ACC112 (cell line): ENCODE measurements at regions not wholly inside any gene's neighbourhood (a gene's known extent, or its start where the extent isn't known, plus 50 kb on each side); places are given as distances from the start of the nearest gene placed in this dataset.
"Not testable (repeated sequence)": the region's sequence is repeated elsewhere in the genome, so short reads cannot be mapped to it uniquely, and the experiment has no call there.

ENCODE experiments used
- H2AFZ ChIP-seq: fragments of 200-600 bp; sonication (generic); one replicate; pipeline ENCODE4 v1.6.0; 2017; ENCODE audit warnings: antibody characterized with exemption, low read length; ENCODE audit not compliant: unreplicated experiment
- H3K27ac ChIP-seq: fragments of 200-600 bp; sonication (generic); 2 replicates; pipeline ENCODE4 v1.5.1; 2014; ENCODE audit warnings: low read depth, mild to moderate bottlenecking, antibody characterized with exemption, low read length, moderate library complexity
- H3K27me3 ChIP-seq: fragments of 200-600 bp; sonication (generic); 2 replicates; pipeline ENCODE4 v1.6.1; 2014; ENCODE audit warnings: mild to moderate bottlenecking, antibody characterized with exemption, low read length, moderate library complexity, mixed read lengths; ENCODE audit not compliant: insufficient read depth
- H3K36me3 ChIP-seq: fragments of 200-600 bp; sonication (generic); 2 replicates; pipeline ENCODE4 v1.6.1; 2016; ENCODE audit warnings: mild to moderate bottlenecking, antibody characterized with exemption, low read length, moderate library complexity, mixed read lengths; ENCODE audit not compliant: insufficient read depth
- H3K4me1 ChIP-seq: fragments of 200-600 bp; sonication (generic); one replicate; pipeline ENCODE4 v1.6.1; 2016; ENCODE audit warnings: low read length, mixed read lengths; ENCODE audit not compliant: insufficient read depth, unreplicated experiment, control insufficient read depth
- H3K4me3 ChIP-seq: fragments of 200-600 bp; sonication (generic); 2 replicates; pipeline ENCODE4 v1.5.1; 2014; ENCODE audit warnings: mild to moderate bottlenecking, low read depth, low read length
- H3K79me2 ChIP-seq: fragments of 200-600 bp; sonication (generic); one replicate; pipeline ENCODE4 v1.6.0; 2016; ENCODE audit warnings: low read length; ENCODE audit not compliant: control insufficient read depth, unreplicated experiment, insufficient read depth

DNA sequence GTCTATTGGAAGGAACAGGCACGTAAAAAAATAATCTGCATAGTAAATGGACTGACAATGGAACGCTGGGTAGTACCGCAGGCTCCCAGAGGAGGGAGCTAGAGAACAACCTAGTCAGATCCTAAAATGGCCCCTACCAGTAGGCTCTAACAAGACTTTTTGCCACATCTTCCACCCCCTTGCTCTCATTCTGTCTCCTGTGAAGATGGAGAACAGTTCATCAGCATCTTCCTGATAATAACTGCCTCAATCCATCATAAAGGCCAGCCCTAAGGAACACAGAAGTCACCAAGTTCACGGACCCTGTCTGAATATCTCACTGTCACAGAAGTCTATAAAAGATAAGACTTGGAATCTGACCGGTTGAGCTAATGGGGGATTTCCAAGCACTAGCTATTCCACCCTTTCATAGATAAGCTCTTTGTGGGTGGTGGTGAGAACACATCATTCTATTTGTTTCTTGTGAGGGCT lies 133.4 kb downstream of the SLC1A3 start:
- peak overlapping the region; percentile 41; the same call in 1 of the 2 replicates for H3K4me3 ChIP-seq
- H2AFZ ChIP-seq = peak overlapping the region; percentile 100
- H3K27ac ChIP-seq = no peak overlapping the region

DNA sequence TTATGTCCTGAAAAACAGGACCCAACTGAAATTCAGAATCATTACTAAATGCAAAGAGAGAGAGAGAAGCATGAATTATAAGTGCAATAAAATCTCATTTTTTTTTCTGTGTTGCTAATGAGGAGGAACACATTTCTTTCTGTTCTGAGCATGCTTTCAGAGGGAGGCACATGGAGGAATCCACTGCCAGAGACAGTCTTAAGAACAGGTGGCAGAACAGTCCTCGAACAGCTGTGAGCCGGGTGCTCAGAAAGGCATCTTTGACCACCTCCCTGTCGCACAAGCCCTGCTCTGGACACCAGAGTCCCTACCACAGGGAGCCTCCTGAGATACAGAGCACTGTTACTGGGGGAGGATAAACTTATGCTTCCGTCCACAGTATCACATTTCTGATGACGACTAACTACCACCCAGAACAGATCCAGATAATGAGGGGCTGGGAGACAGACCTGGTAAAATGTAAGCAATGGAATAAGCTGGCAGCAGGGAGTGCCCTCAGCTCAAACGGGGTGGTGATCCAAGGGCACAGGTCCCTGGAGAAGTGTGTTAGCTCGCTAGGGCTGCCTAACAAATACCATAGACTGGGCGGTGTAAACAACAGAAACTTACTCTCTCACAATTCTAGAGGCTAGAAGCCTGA lies 134.0 kb downstream of the SLC1A3 start:
- peak overlapping the region; percentile 100 for H2AFZ ChIP-seq
- H3K4me1 ChIP-seq = peaks cover 25% of the 10 kb centered on the region

More for the DNA sequence above, 133.4 kb downstream of the SLC1A3 start:
- Histone ChIP-seq H3K27me3 (peaks cover 10% of the 10 kb centered on the region), H3K79me2 (no peaks in the 10 kb centered on the region), H3K36me3 (no peaks in the 10 kb centered on the region), H3K4me1 (peaks cover 25% of the 10 kb centered on the region)

DNA sequence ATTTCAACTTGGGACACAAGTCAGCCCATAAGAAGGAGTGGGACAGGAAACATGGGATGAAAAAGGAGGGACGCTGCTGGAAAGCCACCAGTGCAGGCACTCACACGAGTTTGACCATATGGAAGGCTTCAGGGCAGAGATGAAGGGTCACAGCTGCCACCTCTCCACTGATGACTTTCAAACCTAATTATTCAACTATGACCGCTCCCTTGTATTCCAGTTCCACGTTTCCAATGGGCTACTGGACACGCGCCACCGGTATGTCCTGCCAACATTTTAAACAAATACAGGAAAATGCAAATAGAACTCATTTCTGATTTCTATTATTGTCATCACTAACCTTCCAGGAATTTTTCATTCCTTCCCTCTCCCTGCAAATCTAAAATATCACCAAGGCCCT lies 134.7 kb downstream of the SLC1A3 start:
- H3K4me3 ChIP-seq = no peak overlapping the region
- no peaks in the 10 kb centered on the region for H3K79me2 ChIP-seq
- H3K27me3 ChIP-seq = peaks cover 14% of the 10 kb centered on the region
- H3K4me1 ChIP-seq = peaks cover 25% of the 10 kb centered on the region
- H3K27ac ChIP-seq = no peak overlapping the region
- no peak overlapping the region for H2AFZ ChIP-seq
- no peaks in the 10 kb centered on the region for H3K36me3 ChIP-seq

More for the DNA sequence above, 134.0 kb downstream of the SLC1A3 start:
- peaks cover 10% of the 10 kb centered on the region for H3K27me3 ChIP-seq
- peak overlapping the region; percentile 41; the same call in 1 of the 2 replicates for H3K4me3 ChIP-seq
- H3K27ac ChIP-seq = no peak overlapping the region
- H3K79me2 ChIP-seq = no peaks in the 10 kb centered on the region
- no peaks in the 10 kb centered on the region for H3K36me3 ChIP-seq

DNA sequence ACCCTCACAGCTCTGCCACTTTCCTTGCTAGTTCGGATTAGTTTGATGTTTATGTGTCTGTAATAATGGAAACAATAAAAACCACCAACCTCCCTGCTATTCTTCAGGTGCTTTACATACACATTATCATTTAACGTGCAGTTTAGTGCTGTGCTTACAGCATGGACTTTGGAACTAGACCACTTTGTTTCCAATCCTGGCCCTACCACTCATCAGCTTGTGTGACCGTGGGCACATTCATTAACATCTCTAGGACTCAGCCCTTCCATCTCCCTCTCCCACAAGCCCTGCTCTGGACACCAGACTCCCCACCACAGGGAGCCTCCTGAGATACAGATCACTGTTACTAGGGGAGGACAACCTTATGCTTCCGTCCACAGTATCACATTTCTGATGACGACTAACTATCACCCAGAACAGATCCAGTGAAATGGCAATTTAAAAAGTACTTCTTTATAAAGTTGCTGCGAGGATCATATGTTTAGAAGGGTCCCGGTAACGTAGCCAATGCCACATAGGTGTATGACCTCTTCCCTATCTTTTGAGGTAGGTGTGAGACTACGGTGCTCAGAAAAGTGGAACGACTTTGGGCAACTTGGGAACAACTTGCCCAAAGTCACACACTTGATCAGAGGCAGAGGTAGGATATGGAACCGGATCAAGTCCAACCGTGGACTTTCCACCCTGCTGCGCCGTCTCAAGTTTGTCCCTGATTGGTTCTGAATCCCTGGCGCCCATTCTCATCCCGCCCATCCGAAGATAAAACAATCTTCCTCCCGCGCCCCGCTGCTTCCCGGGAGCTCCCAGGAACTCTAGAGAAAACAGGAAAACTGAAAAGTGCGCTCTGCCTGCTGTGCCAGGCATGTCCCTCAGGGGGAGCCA lies 132.4 kb upstream of the NIPBL start:
- Histone ChIP-seq H3K27ac (no peak overlapping the region), H2AFZ (peak overlapping the region; percentile 98), H3K4me1 (peaks cover 25% of the 10 kb centered on the region), H3K79me2 (no peaks in the 10 kb centered on the region), H3K4me3 (peak overlapping the region; percentile 87), H3K36me3 (no peaks in the 10 kb centered on the region), H3K27me3 (peaks cover 34% of the 10 kb centered on the region)

DNA sequence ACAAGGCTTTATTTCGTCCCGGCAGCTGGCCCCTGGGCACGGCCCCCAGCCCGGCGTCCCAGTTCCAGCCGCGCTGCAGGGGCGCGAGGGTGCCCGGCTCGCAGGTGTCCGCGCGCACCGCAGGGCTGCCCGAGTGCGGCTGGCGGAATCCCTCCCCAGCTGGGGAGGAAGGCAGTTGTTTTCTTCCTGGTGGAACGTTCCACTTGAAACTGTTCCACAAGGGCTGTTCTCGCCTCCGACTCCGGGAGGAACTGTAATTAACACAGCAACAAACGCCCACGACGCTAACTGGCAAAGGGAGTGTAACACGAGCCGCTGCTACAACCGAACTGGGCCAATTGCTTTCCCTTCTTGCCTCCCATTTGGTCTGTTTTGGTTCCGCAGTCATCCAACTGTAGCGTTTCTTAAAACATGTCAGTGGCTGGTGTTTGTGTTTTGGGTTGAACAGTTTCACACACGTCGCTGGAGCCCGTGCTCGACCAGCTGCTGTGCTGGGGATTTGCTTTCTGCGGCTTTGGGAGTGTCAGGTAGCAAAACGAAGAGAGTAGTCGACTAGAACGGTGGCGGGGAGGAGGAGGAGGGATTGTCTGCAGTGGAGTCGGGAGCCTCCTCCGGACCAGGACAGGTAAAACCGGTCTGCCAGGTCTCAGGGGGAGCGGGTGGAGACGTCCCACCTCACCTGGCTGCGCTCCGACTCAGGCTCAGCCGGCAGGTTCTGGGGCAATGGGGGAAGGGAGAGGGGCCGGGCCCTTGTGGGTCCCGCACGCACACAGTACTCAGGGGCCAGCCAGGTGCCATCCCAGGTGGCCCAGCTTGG lies 131.6 kb upstream of the NIPBL start:
- Histone ChIP-seq H3K4me3 (peak overlapping the region; percentile 87), H3K27ac (no peak overlapping the region), H3K4me1 (peaks cover 19% of the 10 kb centered on the region), H3K79me2 (no peaks in the 10 kb centered on the region), H2AFZ (peak overlapping the region; percentile 98), H3K27me3 (peaks cover 43% of the 10 kb centered on the region), H3K36me3 (no peaks in the 10 kb centered on the region)

DNA sequence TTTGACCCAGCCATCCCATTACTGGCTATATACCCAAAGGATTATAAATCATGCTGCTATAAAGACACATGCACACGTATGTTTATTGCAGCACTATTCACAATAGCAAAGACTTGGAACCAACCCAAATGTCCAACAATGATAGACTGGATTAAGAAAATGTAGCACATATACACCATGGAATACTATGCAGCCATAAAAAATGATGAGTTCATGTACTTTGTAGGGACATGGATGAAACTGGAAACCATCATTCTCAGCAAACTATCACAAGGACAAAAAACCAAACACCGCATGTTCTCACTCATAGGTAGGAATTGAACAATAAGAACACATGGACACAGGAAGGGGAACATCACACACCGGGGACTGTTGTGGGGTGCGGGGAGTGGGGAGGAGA lies 128.8 kb upstream of the NIPBL start:
- peaks cover 54% of the 10 kb centered on the region for H3K27me3 ChIP-seq
- not testable (repeated sequence) for H3K4me3 ChIP-seq, H3K27ac ChIP-seq, H3K36me3 ChIP-seq, H3K79me2 ChIP-seq, H2AFZ ChIP-seq, H3K4me1 ChIP-seq

DNA sequence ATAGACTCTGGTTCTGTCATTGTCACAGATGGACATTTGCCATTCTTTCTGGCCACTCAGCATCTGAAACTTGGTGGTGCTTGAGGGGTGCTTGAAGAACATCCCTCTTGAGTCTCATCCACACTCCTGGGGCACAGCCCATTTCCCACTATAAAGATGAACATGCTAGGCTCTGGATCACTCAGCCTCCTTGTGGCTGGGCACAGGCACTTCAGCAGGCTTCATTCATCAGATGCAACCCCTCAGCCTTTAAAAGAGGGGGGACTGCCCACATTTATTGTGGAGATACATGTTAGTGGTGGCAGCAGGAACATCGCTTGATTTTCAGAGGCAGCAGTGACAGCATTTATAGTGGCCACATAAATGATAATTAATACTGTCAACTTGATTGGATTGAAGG lies 124.7 kb upstream of the NIPBL start:
- Histone ChIP-seq H3K4me1 (no peaks in the 10 kb centered on the region), H3K27ac (no peak overlapping the region)

DNA sequence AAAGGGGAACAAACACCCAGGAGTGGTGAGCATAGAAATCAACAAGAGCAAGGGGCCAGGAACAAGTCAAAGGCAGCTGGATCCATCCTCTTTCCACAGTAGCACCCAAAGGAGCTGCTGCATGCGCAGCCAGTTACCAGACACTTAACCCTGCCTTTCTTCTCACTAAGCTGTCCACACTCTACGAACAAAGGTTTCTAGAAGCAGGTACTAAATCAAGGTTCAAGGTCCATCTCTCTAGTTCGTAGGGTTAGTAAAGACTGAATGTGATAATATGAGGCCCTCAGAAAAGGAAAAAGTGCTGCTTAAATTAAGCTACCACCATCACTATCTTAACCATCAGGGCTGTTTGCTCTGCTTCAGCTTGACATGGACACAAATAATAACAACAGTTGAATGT lies 121.2 kb upstream of the NIPBL start:
- Histone ChIP-seq H3K27me3 (peaks cover 79% of the 10 kb centered on the region), H3K4me3 (no peak overlapping the region), H3K4me1 (no peaks in the 10 kb centered on the region), H3K79me2 (no peaks in the 10 kb centered on the region), H3K36me3 (no peaks in the 10 kb centered on the region), H2AFZ (no peak overlapping the region), H3K27ac (no peak overlapping the region)

More for the DNA sequence above, 124.7 kb upstream of the NIPBL start:
- Histone ChIP-seq H3K4me3 (no peak overlapping the region), H2AFZ (no peak overlapping the region), H3K79me2 (no peaks in the 10 kb centered on the region), H3K27me3 (peaks cover 71% of the 10 kb centered on the region), H3K36me3 (no peaks in the 10 kb centered on the region)

DNA sequence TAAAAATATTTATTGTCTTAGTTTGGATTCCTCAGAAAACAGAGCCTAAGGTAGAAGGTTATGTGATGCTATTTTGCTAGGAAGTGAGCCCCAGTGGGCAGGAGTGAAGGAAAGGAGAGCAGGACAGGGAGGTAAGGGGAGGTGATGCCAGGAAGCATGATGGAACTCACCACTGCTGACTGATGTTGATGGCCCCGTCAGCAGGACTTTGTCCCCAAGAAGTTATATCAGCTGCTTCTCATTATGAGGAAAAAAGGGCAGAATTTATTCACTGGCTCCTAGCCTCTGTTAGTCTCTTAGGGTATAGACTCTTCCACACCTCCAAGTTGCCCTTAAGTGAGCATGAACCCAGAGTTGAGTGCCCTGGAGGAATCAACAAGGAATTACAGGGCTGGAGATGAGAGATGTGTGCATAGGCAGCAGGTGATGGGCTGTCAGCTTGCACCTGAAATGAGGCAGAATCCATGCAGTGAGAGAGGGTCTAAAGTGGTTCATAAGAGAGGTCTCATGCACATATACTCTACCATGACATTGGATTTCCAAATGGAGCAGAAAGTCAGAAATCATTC lies 120.6 kb upstream of the NIPBL start:
- Histone ChIP-seq H3K4me3 (no peak overlapping the region), H3K79me2 (no peaks in the 10 kb centered on the region), H3K27me3 (peaks cover 81% of the 10 kb centered on the region), H3K27ac (no peak overlapping the region), H3K36me3 (no peaks in the 10 kb centered on the region), H3K4me1 (no peaks in the 10 kb centered on the region), H2AFZ (no peak overlapping the region)

DNA sequence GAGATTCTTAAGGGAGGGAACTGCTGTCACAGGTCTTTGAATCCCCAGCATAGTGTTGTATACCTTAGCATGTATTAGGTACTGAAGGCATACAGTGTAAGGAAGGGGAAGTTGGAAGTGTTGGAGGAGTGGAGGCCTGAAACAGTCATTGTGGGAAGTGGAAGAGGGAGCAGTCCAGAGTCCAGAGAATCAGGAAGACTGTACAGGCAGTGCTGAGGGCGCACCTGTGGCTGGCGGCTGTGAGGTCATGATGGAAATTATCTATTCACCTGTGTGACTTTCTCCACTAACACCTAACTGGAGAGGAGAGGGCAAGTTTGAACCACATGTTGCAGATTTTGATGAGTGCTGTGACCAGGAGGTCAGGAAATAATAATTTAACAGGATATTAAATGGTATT lies 119.7 kb upstream of the NIPBL start:
- no peaks in the 10 kb centered on the region for H3K79me2 ChIP-seq
- H3K27me3 ChIP-seq = peaks cover 88% of the 10 kb centered on the region
- H2AFZ ChIP-seq = no peak overlapping the region
- H3K27ac ChIP-seq = no peak overlapping the region
- H3K36me3 ChIP-seq = no peaks in the 10 kb centered on the region
- no peak overlapping the region for H3K4me3 ChIP-seq
- no peaks in the 10 kb centered on the region for H3K4me1 ChIP-seq
